OCI-LY3 (cell line): ENCODE measurements at regions not wholly inside any gene's neighbourhood (a gene's known extent, or its start where the extent isn't known, plus 50 kb on each side); places are given as distances from the start of the nearest gene placed in this dataset.

Experiments
- EZH2phosphoT487 ChIP-seq: fragments of 200-600 bp; shearing (Covaris generic); IDR thresholded peaks from 2 replicates; pipeline ENCODE4 v1.6.1; 2018; ENCODE audit warnings: antibody characterized with exemption, mixed run types, low read depth
- TF ChIP-seq, protein P1 (sequence below): fragments of 200-600, 300-600 bp; sonication (generic); IDR thresholded peaks from 2 replicates; pipeline ENCODE4 v1.5.1; 2014; ENCODE audit warnings: antibody characterized with exemption, low read length, low read depth

DNA sequence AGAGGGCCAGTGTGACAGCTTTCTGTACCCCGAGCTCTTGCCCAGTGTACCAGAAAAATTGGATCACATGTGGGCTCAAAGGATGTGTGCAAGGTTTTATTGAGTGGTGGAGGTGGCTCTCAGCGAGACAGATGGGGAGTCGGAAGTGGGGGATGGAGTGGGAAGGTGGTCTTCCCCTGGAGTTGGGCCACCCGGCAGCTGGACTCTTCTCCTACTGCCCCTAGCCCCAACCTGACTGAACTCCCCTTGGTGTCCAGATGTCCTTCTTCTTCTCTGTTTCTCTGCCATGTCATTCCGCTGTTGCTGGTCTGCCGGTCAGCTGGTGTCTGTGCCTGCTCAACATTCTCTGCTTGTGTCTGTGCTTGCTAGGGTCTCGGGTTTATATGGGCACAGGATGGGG is 217.9 kb downstream of the RRAGC start:
- TF ChIP-seq, protein P1, sequence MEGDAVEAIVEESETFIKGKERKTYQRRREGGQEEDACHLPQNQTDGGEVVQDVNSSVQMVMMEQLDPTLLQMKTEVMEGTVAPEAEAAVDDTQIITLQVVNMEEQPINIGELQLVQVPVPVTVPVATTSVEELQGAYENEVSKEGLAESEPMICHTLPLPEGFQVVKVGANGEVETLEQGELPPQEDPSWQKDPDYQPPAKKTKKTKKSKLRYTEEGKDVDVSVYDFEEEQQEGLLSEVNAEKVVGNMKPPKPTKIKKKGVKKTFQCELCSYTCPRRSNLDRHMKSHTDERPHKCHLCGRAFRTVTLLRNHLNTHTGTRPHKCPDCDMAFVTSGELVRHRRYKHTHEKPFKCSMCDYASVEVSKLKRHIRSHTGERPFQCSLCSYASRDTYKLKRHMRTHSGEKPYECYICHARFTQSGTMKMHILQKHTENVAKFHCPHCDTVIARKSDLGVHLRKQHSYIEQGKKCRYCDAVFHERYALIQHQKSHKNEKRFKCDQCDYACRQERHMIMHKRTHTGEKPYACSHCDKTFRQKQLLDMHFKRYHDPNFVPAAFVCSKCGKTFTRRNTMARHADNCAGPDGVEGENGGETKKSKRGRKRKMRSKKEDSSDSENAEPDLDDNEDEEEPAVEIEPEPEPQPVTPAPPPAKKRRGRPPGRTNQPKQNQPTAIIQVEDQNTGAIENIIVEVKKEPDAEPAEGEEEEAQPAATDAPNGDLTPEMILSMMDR = no peak
- no peak for TF ChIP-seq EZH2phosphoT487
